Keratinocyte (primary cell): ENCODE measurements at regions not wholly inside any gene's neighbourhood (a gene's known extent, or its start where the extent isn't known, plus 50 kb on each side); places are given as distances from the start of the nearest gene placed in this dataset.

Source experiments
- DNase-seq: peaks from one replicate; pipeline ENCODE4 v3.0.0-alpha.2; 2011; ENCODE audit warnings: low read depth, missing footprints, low spot score
- FAIRE-seq: peaks from 2 replicates; lab custom pipeline; 2011; peaks lifted over from hg19 to GRCh38; lab: Jason Lieb, UNC
- H2AFZ ChIP-seq: 2 replicates; pipeline ENCODE4 v1.6.0; 2012; ENCODE audit warnings: low read length, control low read depth, inconsistent platforms; ENCODE audit not compliant: control insufficient read depth
- H3K27ac ChIP-seq: 2 replicates; pipeline ENCODE4 v1.5.1; 2011; ENCODE audit warnings: low read length; ENCODE audit not compliant: control insufficient read depth, insufficient read depth
- H3K27me3 ChIP-seq: 3 replicates; pipeline ENCODE4 v1.6.0; 2011; ENCODE audit warnings: low read length; ENCODE audit not compliant: control insufficient read depth, insufficient read depth; ENCODE audit errors: extremely low read depth
- H3K36me3 ChIP-seq, 2 experiments: 2 replicates in 1 of 2; 3 replicates in 1 of 2; pipeline ENCODE4 v1.5.1; 2011; ENCODE audit warnings: low read length in 2 of 2, mild to moderate bottlenecking in 1 of 2; ENCODE audit not compliant: control insufficient read depth in 2 of 2, insufficient read depth in 2 of 2; ENCODE audit errors: extremely low read depth in 1 of 2
- H3K4me1 ChIP-seq: 3 replicates; pipeline ENCODE4 v1.5.1; 2011; ENCODE audit warnings: low read length; ENCODE audit not compliant: control insufficient read depth, insufficient read depth; ENCODE audit errors: extremely low read depth
- H3K4me2 ChIP-seq: 3 replicates; pipeline ENCODE4 v1.6.0; 2011; ENCODE audit warnings: low read depth, low read length; ENCODE audit not compliant: control insufficient read depth, insufficient read depth; ENCODE audit errors: extremely low read depth
- H3K4me3 ChIP-seq, 3 experiments: fragments of 200-600 bp in 1 of 3; sonication (generic) in 1 of 3; 2 replicates in 2 of 3; 3 replicates in 1 of 3; pipeline ENCODE4 v1.5.1; 2011 to 2016; ENCODE audit warnings: low read length in 3 of 3, mild to moderate bottlenecking in 3 of 3, control low read depth in 2 of 3, inconsistent platforms in 1 of 3, low read depth in 1 of 3, mixed read lengths in 1 of 3, mixed run types in 1 of 3, moderate library complexity in 1 of 3; ENCODE audit not compliant: control insufficient read depth in 2 of 3, insufficient read depth in 2 of 3; ENCODE audit errors: extremely low read depth in 1 of 3
- H3K79me2 ChIP-seq: 2 replicates; pipeline ENCODE4 v1.6.0; 2012; ENCODE audit warnings: low read length; ENCODE audit not compliant: control insufficient read depth, insufficient read depth
- H3K9ac ChIP-seq: 3 replicates; pipeline ENCODE4 v1.6.0; 2011; ENCODE audit warnings: low read length; ENCODE audit not compliant: control insufficient read depth, insufficient read depth; ENCODE audit errors: extremely low read depth
- H3K9me1 ChIP-seq: 3 replicates; pipeline ENCODE4 v1.6.0; 2011; ENCODE audit warnings: low read length; ENCODE audit not compliant: control insufficient read depth, insufficient read depth; ENCODE audit errors: extremely low read depth
- H3K9me3 ChIP-seq: 2 replicates; pipeline ENCODE4 v1.5.1; 2012; ENCODE audit warnings: low read depth, low read length; ENCODE audit not compliant: control insufficient read depth
- H4K20me1 ChIP-seq: 3 replicates; pipeline ENCODE4 v1.6.0; 2011; ENCODE audit warnings: low read length; ENCODE audit not compliant: control insufficient read depth, insufficient read depth; ENCODE audit errors: extremely low read depth
- CTCF ChIP-seq, 3 experiments: IDR thresholded peaks in 1 of 3; conservative IDR thresholded peaks in 1 of 3; optimal IDR thresholded peaks in 1 of 3; 2 replicates in 2 of 3; 3 replicates in 1 of 3; pipeline versions ENCODE3 to v1.5.1; 2011; ENCODE audit warnings: low read length in 3 of 3, mild to moderate bottlenecking in 3 of 3, moderate library complexity in 2 of 3, control low read depth in 1 of 3, inconsistent platforms in 1 of 3; ENCODE audit not compliant: insufficient read depth in 2 of 3; ENCODE audit errors: extremely low read depth in 1 of 3
- EZH2 ChIP-seq: IDR thresholded peaks from one replicate; pipeline ENCODE4 v1.6.1; 2012; ENCODE audit warnings: inconsistent platforms, mild to moderate bottlenecking, low read length, moderate library complexity
- dilution Hi-C: fragments of 300-500 bp; cut with MboI; formaldehyde crosslinking; loops from one replicate; pipeline ENCODE4 v1.7.0; 2020; ENCODE audit warnings: low sequenced_read_pairs; ENCODE audit not compliant: extremely low pct_ligation_motif_present

DNA sequence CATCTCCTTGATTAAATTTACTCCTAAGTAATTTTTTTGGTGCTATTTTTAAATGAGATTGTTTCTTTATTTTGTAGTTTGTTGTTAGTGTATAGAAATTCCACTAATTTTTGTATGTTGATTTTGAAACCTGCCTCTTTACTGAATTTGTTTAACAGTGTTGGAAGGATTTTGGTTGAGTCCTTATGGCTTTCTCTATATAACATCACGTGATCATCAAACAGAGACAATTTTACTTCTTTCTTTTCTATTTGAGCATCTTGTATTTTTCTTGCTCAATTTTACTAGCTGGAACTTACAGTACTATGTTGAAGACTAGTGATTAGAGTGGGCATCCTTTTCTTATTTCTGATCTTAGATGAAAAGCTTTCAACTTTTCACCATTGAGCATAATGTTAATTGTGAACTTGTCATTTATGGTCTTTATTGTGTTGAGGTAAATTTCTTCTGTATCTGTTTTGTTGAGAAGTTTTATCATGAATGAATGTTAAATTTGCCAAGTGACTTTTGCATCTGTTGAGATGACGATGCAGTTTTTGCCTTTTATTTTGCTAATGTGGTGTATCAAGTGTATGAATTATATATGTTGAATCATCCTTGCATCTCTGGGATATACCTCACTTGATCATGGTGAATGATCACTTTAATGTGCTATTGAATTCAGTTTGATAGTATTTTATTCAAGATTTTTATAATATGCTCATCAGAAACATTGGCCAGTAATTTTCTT, 645.3 kb upstream of the DDX18 start:
- DNase-seq (no peak), FAIRE-seq (no peak)
- Histone ChIP-seq H3K27me3 (no peaks in the 10 kb centered on the region), H3K9me1 (no peaks in the 10 kb centered on the region), H3K4me1 (no peaks in the 10 kb centered on the region), H3K4me3 (no peak overlapping the region), H3K4me2 (no peak overlapping the region), H3K9ac (no peak overlapping the region), H2AFZ (no peak overlapping the region), H3K79me2 (no peaks in the 10 kb centered on the region), H3K9me3 (no peaks in the 10 kb centered on the region), H3K36me3 (no peaks in the 10 kb centered on the region), H4K20me1 (no peaks in the 10 kb centered on the region), H3K27ac (no peak overlapping the region)
- dilution Hi-C loops: no loop called here
- TF ChIP-seq CTCF (optimal IDR thresholded peaks at IDR 0.05 in 1 of 3, IDR thresholded peaks at IDR 0.05 in 1 of 3, conservative IDR thresholded peaks at IDR 0.05 in 1 of 3; ENCODE audit: extremely low read depth in 1 of 3, insufficient read depth in 2 of 3, low read length in 3 of 3) (no peak), EZH2 (no peak)

- H3K9me3 ChIP-seq: no peaks in the 10 kb centered on the region
- no peak for TF ChIP-seq CTCF (optimal IDR thresholded peaks at IDR 0.05 in 1 of 3, IDR thresholded peaks at IDR 0.05 in 1 of 3, conservative IDR thresholded peaks at IDR 0.05 in 1 of 3; ENCODE audit: extremely low read depth in 1 of 3, insufficient read depth in 2 of 3, low read length in 3 of 3)
- TF ChIP-seq EZH2: no peak
- H3K36me3 ChIP-seq: no peaks in the 10 kb centered on the region
- H4K20me1 ChIP-seq: no peaks in the 10 kb centered on the region
- no peaks in the 10 kb centered on the region for H3K79me2 ChIP-seq
- no peaks in the 10 kb centered on the region for H3K27me3 ChIP-seq
- dilution Hi-C loops: no loop called here
- DNase-seq (no peak), FAIRE-seq (no peak)
- H3K27ac ChIP-seq: no peak overlapping the region
- no peaks in the 10 kb centered on the region for H3K9me1 ChIP-seq
- no peak overlapping the region for H3K4me2 ChIP-seq
- no peak overlapping the region for H3K9ac ChIP-seq
- no peak overlapping the region for H3K4me3 ChIP-seq
- H3K4me1 ChIP-seq: no peaks in the 10 kb centered on the region
- no peak overlapping the region for H2AFZ ChIP-seq
Measured at GRCh38 chr2:117170897-117171296, 643.6 kb upstream of the DDX18 start.
